ENCODE measurements at regions not wholly inside any gene's neighbourhood (a gene's known extent, or its start where the extent isn't known, plus 50 kb on each side); places are given as distances from the start of the nearest gene placed in this dataset.
"Not testable (repeated sequence)": the region's sequence is repeated elsewhere in the genome, so short reads cannot be mapped to it uniquely, and the experiment has no call there.

- no peak for DNase-seq
Measured at GRCh38 chr9:75545287-75545686, 345.2 kb upstream of the PCSK5 start.

DNA sequence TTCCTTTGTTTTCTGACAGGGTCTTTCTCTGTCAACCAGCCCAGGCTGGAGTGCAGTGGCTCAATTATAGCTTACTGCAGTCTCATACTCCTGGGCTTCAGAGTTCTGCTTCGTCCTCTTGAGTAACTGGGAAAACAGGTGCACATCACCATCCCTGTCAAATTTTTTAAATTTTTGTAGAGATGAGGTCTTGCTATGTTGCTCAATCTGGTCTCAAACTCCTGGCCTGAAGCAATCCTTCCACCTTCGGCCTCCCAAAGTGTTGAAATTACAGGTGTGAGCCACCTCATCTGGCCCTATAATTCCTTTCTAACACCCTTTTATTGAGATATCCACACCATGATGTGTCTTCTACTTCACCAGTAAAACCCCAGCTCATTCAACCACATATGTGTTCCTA lies 341.6 kb upstream of the PCSK5 start:
- no peak for DNase-seq

GRCh38 chr9:75551861-75552260 lies 338.6 kb upstream of the PCSK5 start:
- DNase-seq = no peak

DNA sequence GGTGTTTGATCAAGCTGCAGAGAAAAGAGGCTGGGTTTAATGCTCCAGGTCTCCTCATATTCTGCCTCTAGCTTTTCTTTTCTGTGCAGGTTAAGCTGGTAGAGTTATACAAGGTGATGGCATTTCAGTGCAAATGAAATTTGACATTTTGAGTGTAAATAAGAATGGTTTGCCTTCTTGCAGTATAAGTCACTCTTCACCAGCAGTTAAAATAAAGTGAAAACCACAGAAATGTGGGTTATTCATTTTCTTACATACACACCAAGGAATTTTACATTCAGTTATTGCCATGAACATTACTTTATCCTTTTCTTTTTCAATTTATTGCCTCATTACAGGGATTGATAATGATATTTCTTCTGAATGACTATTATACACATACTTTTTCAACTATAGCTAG lies 337.5 kb upstream of the PCSK5 start:
- DNase-seq = no peak

DNA sequence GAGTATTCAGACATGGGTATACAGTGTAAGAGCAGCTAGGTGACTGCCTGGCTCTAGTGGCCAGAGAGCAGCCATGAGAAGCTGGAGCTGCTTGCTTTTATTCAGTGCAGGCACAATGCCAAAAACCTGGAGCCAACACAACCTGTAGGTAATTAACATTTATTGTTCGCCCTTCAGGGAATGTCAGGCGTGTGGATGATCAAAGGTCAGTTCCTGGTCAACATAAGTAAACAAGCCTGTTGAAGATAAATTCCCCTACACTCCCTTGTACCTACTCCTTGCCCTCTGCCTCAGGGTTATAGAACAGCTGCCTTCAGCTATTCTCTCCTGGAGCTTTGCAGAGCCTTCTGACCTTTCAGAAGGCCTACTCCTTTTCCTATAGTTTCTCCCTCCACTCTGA lies 323.7 kb upstream of the PCSK5 start:
- DNase-seq = not testable (repeated sequence)

- no peak for DNase-seq
Measured at GRCh38 chr9:75570538-75570937, 319.9 kb upstream of the PCSK5 start.

DNA sequence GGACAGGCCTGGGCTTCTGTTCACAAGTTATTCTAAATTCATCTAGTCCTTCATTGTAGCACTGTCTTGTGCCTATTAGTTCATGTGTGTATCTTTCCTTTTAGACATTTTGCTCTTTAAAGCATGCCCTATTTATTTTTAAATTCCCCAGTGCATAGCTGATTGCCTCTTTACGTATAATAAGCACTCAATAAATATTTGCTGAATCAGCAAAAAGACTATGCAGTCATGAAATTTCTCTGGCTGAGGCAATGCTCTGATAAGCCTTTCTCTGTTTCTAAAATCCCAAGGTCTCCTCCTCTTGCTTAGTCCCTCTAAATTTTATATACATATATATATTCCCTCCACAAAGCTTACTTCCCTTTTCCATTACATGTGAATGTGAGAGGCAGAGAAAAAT lies 315.9 kb upstream of the PCSK5 start:
- no peak for DNase-seq

DNA sequence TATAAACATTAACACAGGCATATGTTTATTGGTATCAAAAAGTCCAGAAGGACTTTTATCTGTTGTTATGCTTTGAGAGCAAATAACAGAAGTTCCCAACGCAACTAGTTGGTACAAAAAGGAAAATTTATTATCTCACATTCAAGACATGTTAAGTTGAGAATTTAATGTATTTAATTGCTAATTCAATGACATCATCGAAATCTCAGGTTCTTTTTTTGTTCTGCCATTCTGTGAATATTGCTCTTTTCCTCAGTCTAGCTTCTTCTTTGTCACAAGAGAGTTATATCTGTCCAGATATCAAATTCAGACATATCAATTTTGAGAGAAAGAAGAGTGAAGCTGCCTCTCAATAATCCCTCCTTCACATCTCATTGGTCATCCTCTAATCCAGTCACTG lies 307.6 kb upstream of the PCSK5 start:
- DNase-seq = no peak

GRCh38 chr9:75588808-75589207 lies 301.7 kb upstream of the PCSK5 start:
- DNase-seq = no peak

GRCh38 chr9:75589497-75589896 lies 301.0 kb upstream of the PCSK5 start:
- no peak for DNase-seq

DNA sequence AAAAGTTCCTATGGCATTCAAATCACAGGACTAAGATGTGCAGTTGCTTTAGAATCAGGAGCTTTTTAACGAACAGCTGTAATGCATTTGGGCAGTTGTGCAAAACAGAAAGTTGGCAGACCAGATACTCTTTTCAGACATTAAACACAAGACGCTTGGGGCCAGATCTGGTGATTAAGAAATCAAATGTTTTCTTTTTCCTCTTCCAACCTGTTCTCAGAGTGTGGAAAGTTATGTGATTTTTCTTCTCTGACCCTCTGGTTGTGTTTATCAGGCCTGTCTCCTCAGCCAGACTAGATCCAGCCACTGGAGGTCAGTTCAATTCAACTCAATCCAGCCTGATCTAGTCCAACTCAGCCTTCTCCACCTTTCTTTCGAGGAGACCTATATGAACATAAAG lies 298.5 kb upstream of the PCSK5 start:
- no peak for DNase-seq

DNA sequence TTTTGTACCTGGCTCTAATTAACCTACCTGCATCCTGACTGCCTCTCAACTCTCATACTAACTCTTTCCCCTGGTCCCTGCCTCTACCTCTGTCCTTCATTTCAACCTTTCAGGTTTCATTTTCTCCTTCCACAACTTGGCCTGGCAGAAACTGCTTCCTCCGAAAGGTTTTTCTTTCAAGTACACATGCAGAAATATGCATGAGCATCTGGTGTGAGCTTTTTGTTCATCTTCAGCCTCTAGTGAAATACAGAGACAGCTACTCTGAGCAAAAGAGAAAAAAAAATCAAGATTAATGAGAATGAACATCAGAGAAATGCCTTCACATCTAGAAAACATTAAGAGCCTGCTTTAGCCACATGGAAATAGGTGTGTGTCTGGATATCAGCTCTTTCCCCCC lies 297.9 kb upstream of the PCSK5 start:
- no peak for DNase-seq

DNA sequence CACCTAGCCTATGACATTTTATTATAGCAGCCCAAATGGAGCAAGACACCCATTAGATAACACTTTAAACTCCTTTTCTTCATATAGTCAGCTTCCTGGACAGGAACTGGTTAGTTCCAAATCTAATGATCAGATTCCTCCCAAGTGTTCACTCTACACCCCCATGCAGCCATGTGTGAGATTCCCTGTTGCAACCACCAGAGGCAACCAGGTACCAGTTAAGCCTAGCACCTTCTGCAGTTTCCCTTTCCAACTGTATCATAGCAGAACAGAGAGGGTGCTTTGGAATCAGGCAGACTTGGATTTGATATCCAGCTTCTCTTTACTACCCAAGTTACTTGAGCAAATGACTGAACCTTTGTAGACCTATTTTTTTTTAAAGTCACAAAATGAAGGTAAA lies 296.6 kb upstream of the PCSK5 start:
- no peak for DNase-seq

- no peak for DNase-seq
Measured at GRCh38 chr9:75599126-75599525, 291.3 kb upstream of the PCSK5 start.

DNA sequence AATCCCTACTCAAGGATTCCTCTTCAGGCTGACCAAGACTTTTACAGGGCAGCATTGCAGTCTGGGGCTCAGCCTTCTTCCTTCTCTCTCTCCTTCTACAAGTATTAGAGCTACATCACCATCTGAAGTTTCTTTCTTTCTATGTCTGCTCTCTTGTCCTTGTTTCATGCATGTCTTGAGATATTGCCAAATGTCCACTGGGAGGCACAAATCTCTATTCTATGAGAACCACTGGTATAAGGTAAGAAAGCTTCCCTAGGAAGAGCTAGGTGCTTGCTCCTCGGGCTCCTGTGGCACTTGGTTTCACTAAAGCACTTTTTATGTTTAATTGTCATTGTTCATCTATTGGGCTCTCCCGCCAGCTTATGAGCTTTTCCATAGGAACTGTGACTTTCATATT lies 289.2 kb upstream of the PCSK5 start:
- no peak for DNase-seq

- no peak for DNase-seq
Measured at GRCh38 chr9:75602060-75602459, 288.4 kb upstream of the PCSK5 start.

GRCh38 chr9:75604661-75605060 lies 285.8 kb upstream of the PCSK5 start:
- DNase-seq = no peak

GRCh38 chr9:75607521-75607920 lies 283.0 kb upstream of the PCSK5 start:
- no peak for DNase-seq

- DNase-seq = no peak
Measured at GRCh38 chr9:75609401-75609800, 281.1 kb upstream of the PCSK5 start.

GRCh38 chr9:75610246-75610645 lies 280.2 kb upstream of the PCSK5 start:
- DNase-seq = no peak

DNA sequence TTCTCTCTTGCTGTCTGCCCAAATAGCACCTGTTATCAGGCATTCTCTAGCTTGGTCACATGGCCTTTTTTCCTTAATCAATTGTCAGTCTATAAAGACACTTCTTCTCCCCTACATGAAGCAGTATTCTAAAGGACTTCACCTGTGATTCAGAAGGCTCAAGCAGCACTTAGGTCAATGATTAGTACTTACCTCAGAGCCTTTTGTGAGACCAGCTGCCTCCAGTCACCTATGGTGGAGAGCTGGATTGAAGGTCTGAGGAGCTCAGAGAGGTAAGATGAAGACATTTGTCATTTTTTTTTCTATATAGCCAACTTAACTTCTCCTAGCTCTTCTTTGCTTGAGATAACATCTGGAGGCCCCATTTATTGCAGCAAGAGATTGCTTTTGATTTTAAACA lies 278.3 kb upstream of the PCSK5 start:
- DNase-seq = no peak

- DNase-seq = no peak
Measured at GRCh38 chr9:75612754-75613153, 277.7 kb upstream of the PCSK5 start.

- no peak for DNase-seq
Measured at GRCh38 chr9:75615284-75615683, 275.2 kb upstream of the PCSK5 start.

DNA sequence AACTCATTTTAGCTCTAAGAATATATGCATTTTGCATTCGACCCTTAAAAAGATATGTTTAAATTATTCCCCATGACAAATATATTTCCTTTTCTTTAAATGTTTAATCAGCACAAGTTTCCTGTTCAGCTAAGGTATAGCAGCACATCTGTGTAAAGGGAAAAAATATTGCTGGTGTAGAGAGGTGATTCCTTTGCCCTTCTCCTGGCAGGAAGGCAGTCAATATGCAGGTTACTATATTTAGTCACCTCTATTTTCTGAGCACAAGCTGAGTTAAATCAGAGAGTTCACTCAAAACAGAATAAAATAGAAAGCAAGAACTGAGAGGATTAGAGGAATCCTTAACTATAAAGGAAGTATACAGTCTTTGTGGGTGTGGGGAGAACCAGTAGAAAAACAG lies 274.4 kb upstream of the PCSK5 start:
- DNase-seq = no peak

DNA sequence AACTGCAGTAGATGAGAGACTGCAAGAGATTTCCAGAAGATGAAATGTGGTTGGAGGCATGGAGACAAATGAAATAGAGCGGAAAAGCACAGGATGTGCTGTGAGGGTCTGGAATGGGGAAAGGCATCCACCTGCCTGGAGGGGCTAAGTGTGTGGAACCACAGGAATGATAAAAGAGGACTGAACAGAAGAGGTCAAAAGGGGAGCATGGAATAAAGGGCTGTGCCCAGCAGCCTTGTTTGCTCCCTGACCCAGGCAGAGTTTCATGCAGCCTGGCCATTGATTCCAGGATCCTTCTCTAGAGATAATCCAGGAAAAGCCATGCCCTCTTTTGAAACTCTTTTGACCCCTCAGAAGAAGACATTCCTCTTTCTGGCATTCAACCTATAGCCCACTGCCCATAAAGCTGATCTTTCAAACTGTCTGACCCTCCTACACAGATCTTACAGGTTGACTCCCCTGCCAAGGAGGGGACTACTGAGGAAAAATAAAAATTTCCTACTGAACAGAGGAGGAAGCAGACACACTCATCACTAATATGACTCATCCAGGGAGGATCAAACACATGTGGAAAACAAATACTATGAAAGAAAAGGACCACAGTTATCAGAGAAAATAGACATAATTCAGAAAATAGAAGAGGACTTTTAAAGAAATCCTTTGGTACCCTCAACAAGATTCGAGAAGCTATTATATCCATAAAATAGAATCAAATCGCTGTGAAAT lies 273.5 kb upstream of the PCSK5 start:
- DNase-seq = no peak
